ENCODE measurements at regions not wholly inside any gene's neighbourhood (a gene's known extent, or its start where the extent isn't known, plus 50 kb on each side); places are given as distances from the start of the nearest gene placed in this dataset.

DNA sequence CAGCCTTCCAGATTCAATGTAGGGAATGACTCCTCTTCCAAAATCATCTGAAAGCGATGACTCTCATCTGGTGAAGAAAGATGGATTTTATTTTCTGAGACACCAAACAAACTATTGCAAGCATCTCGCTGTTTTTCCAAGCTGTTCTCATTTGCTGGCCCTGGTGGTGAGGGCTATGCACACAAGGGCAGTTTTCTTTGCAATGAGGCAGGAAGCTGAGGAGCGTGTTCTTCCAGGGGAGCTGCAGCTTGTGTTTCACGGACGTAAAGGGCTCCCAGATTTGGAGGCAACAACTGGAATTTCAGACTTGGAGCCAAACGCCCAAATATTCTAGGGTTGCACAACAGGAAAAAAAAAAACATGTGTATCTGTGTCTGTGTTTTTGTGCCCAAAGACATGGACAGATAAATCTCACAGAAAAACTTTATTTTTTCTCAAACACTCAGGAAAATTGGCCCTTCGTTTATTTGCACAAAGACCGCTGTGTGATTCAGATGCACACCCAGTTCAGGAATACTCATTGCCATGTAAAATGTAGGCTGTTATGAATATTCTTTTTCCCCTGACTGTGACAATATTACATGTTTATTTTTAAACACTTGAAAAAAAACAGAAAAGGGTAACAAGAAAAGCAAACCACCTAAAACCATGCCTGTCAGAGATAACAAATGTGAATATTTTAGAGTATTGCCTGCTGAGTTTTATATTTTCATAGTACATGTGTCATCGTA lies 151.3 kb downstream of the GAS1 start:
- 78% methylated on average over 9 of the region's 9 CpGs for WGBS (ENCODE audit: low lambda C conversion rate)

More for the DNA sequence above, 151.3 kb downstream of the GAS1 start:
- Histone ChIP-seq H3K27ac (ENCODE audit: low read depth in 2 of 2, low read length in 1 of 2) (peak overlapping the region in 1 of 2 experiments; percentile 67; a peak in 2 of 4 replicates), H3F3A (replicated peaks; ENCODE audit: insufficient read depth) (no peaks in the 10 kb centered on the region), H2AFZ (ENCODE audit: low read depth) (peak overlapping the region; percentile 24), H3K9me2 (no peaks in the 10 kb centered on the region), H3K27me3 (ENCODE audit: insufficient read depth) (no peaks in the 10 kb centered on the region), H3K36me3 (replicated peaks in 1 of 2; ENCODE audit: control insufficient read depth in 1 of 2, insufficient read depth in 2 of 2, low read length in 1 of 2) (no peaks in the 10 kb centered on the region), H4K20me1 (ENCODE audit: insufficient read depth) (no peaks in the 10 kb centered on the region), H3K4me1 (ENCODE audit: control insufficient read depth in 1 of 2, insufficient read depth in 2 of 2, low read depth in 1 of 2, low read length in 1 of 2) (peaks cover 9 to 14% of the 10 kb centered on the region in 2 experiments; a peak in 3 of 4 replicates), H3K9me3 (no peaks in the 10 kb centered on the region), H3K79me2 (ENCODE audit: insufficient read depth) (no peaks in the 10 kb centered on the region), H3K4me2 (no peak overlapping the region), H3K9ac (no peak overlapping the region), H3K4me3 (ENCODE audit: low read depth in 2 of 2, low read length in 1 of 2) (no peak overlapping the region)
- CTCF ChIA-PET: interaction anchor here (0.9 to 1.4 kb wide), 2 partner anchors 173 to 381 kb away, joined by 3 to 4 read pairs; no protein-coding TSS in a partner anchor
- POLR2A ChIA-PET: no interaction called here
- TF ChIP-seq IRF3 (IDR thresholded peaks at IDR 0.05; ENCODE audit: low read depth, low read length) (no peak), NRF1 (IDR thresholded peaks at IDR 0.05; ENCODE audit: low read depth, low read length) (no peak), EZH2phosphoT487 (IDR thresholded peaks at IDR 0.05; ENCODE audit: borderline replicate concordance, low read depth) (no peak), REST (IDR thresholded peaks at IDR 0.05; ENCODE audit: low read depth, low read length) (no peak), RFX5 (IDR thresholded peaks at IDR 0.05; ENCODE audit: low read length) (no peak), FOXJ3 (CRISPR knock-in tag; IDR thresholded peaks at IDR 0.05) (no peak), RCOR1 (IDR thresholded peaks at IDR 0.05; ENCODE audit: low read length) (no peak), SIN3A (IDR thresholded peaks at IDR 0.05; ENCODE audit: borderline replicate concordance, low read depth, low read length) (no peak), EP300 (IDR thresholded peaks at IDR 0.05; ENCODE audit: borderline replicate concordance in 1 of 2, low read depth in 1 of 2, low read length in 1 of 2) (no peak), YY1 (IDR thresholded peaks at IDR 0.05; ENCODE audit: low read depth) (no peak), MXI1 (IDR thresholded peaks at IDR 0.05; ENCODE audit: low read depth, low read length) (no peak), SMC3 (IDR thresholded peaks at IDR 0.05; ENCODE audit: low read depth, low read length) (no peak)
- TF ChIP-seq, protein P1, sequence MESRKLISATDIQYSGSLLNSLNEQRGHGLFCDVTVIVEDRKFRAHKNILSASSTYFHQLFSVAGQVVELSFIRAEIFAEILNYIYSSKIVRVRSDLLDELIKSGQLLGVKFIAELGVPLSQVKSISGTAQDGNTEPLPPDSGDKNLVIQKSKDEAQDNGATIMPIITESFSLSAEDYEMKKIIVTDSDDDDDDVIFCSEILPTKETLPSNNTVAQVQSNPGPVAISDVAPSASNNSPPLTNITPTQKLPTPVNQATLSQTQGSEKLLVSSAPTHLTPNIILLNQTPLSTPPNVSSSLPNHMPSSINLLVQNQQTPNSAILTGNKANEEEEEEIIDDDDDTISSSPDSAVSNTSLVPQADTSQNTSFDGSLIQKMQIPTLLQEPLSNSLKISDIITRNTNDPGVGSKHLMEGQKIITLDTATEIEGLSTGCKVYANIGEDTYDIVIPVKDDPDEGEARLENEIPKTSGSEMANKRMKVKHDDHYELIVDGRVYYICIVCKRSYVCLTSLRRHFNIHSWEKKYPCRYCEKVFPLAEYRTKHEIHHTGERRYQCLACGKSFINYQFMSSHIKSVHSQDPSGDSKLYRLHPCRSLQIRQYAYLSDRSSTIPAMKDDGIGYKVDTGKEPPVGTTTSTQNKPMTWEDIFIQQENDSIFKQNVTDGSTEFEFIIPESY (IDR thresholded peaks at IDR 0.05; ENCODE audit: borderline replicate concordance, low read depth): no peak
- no peak for DNase-seq

All from SK-N-SH (cell line).